HG02884 (cell line): ENCODE measurements at regions not wholly inside any gene's neighbourhood (a gene's known extent, or its start where the extent isn't known, plus 50 kb on each side); places are given as distances from the start of the nearest gene placed in this dataset.
"Not testable (repeated sequence)": the region's sequence is repeated elsewhere in the genome, so short reads cannot be mapped to it uniquely, and the experiment has no call there.

Source experiments
- ATAC-seq: cut with Tn5 transposase; IDR thresholded peaks from one replicate; pipeline ENCODE4 v1.9.1; 2021; ENCODE audit warnings: mild to moderate bottlenecking, moderate library complexity; ENCODE audit not compliant: unreplicated experiment

DNA sequence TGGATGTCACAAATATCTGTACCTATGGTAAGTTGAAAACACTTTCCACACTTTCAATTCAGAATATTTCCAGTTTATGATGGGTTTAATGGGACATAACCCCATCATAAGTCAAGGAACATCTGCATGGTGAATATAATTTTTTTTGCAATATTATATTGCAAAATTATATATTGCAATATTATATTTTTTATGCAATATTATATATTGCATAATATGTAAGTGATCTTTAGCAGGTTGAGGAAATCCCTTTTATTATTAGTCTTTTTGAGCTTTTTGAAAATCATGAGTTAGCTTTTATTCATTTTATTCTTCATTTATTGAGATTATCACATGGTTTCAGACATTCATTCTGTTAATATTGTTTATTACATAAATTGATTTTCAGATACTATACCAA lies 342.2 kb upstream of the GALNT5 start:
- ATAC-seq, result no peak

- ATAC-seq, result no peak
Measured at GRCh38 chr2:156918410-156918809, 339.1 kb upstream of the GALNT5 start.

GRCh38 chr2:156930423-156930822 lies 327.1 kb upstream of the GALNT5 start:
- no peak for ATAC-seq

- ATAC-seq, result no peak
Measured at GRCh38 chr2:156933645-156934225, 323.8 kb upstream of the GALNT5 start.

DNA sequence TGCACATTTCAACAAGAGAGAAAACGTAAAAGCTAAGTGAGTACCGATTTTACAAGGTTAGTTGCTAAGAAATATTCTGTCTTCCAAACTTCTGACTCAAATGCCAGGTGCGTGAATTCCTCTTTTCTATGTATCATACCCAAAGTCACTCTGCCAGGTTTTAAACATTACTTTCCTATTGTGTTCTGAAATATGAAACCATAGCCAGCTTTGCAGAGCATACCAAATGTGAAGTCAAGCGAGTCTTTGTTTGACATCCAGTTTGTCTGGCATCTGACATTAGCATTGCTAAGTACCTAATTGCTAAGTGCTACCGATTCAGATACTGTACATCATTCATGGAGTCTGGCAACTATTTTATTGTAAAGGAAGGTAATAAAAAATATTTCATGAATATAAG lies 321.9 kb upstream of the GALNT5 start:
- no peak for ATAC-seq

DNA sequence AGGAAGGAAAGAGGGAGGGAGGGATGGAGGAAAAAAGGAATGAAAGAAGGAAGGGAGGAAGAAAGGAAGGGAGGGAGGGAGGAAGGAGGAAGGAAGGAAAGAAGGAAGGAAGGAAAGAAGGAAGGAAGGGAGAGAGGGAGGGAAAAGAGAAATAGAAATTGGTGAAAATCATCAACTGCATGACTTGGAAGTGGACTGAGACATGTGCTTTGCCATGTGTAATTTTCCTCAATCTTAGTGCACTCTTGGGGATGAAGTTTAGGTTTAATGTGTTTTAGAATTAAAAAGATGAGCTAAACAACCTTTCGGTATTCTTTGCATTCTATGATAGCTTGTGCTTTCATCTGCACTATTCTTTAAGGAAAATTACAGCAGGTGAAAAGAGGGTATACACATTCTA lies 320.1 kb upstream of the GALNT5 start:
- no peak for ATAC-seq

- ATAC-seq, result no peak
Measured at GRCh38 chr2:156944871-156945270, 312.6 kb upstream of the GALNT5 start.

DNA sequence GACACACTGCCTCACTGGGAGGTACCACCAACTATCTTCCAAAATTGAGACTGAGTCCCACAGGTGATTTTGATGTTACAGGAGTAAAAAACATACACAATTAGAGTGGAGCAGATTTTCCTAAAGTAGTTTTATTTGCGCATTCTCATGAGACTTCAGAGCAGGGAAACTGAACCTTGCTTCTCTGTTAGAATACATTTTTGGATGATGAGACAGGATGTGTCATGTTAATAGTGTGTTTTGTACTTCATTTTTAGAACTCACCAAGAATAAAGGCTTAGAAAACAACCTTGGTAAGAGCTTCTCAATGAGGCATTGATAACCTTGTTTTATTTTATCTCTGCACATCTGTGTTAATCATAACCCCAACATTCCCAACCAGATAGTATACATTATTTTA lies 310.2 kb upstream of the GALNT5 start:
- ATAC-seq, result no peak

DNA sequence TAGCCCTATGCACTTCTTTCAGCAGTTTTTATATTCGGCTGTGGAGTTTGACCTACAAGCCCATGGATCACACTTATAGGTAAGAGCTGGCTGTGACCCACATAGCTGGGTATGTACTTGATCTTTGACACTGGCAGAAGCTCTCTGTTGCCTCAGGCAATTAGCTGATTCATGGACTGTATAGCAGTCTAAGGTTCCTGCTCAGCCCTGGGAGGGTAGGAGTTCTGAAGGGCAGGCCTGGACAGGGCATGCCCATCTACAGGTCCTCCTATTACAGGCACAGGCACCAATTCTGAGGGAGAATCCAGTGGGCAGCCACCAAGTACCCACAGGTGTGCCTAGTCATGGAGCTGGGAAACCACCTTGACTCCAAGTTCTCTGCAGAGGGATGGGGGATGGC lies 301.8 kb upstream of the GALNT5 start:
- ATAC-seq, result no peak

- ATAC-seq, result no peak
Measured at GRCh38 chr2:156956161-156956560, 301.3 kb upstream of the GALNT5 start.

- ATAC-seq, result no peak
Measured at GRCh38 chr2:156958374-156958773, 299.1 kb upstream of the GALNT5 start.

DNA sequence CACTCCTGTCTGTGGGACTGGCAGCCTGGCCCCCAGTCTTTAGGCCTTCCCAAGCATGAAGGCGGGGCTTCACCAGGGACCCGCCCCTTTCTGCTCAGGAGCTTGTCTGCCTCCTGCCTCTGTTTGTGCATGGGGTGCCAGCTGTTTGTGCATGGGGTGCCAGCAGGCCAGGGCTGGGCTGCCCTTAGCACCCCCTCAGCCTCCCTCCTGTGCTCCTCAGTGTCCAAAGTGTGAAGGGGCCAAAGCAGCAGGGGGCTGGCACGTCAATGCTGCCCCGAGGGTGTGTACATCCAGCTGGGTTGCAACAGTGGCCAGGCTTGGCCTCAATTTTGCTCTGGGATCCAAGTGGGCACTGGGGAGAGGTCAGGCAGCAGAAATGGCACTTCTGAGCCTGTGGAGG lies 298.0 kb upstream of the GALNT5 start:
- ATAC-seq, result no peak

GRCh38 chr2:156982615-156983014 lies 274.9 kb upstream of the GALNT5 start:
- no peak for ATAC-seq

GRCh38 chr2:156986339-156986988 lies 271.0 kb upstream of the GALNT5 start:
- no peak for ATAC-seq

DNA sequence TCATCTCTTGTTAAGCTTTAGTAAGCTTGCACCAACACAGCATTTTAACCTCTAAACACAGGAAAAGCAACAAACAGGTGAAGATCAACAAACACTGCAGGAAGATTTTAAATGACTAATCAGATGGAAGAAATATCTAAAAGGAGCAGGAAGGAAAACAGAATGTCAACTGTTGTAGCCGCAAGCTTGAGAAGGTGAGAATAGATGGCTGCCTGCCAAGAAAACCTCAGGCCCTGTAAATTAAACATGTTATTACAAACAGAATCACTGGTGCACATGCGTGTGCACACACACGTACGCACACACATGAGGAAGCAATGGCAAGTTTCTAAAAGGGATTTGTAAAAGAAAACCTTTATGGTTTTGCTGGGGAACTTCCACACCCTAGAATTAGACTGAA lies 257.8 kb upstream of the GALNT5 start:
- ATAC-seq, result no peak

- ATAC-seq, result no peak
Measured at GRCh38 chr2:157004789-157005188, 252.7 kb upstream of the GALNT5 start.

- ATAC-seq, result no peak
Measured at GRCh38 chr2:157015015-157015575, 242.4 kb upstream of the GALNT5 start.

DNA sequence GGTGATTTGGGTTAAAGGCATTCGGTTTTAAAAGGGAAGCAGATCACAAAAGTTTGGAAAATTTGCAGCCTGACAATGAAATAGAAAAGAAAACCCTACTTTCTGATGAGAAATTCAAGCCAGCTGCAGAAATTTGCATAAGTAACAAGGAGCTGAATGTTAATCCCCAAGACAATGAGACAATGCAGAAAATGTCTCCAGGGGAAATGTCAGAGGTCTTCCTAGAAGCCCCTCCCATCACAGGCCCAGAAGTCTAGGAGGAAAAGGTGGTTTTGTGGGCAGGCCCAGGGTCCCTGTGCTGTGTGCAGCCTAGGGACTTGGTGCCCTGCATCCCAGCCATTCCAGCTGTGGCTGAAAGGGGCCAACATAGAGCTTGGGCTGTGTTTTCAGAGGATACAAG lies 234.2 kb upstream of the GALNT5 start:
- ATAC-seq, result not testable (repeated sequence)

- no peak for ATAC-seq
Measured at GRCh38 chr2:157024129-157024528, 233.4 kb upstream of the GALNT5 start.

- no peak for ATAC-seq
Measured at GRCh38 chr2:157032017-157032416, 225.5 kb upstream of the GALNT5 start.

- ATAC-seq, result no peak
Measured at GRCh38 chr2:157036726-157037125, 220.8 kb upstream of the GALNT5 start.

DNA sequence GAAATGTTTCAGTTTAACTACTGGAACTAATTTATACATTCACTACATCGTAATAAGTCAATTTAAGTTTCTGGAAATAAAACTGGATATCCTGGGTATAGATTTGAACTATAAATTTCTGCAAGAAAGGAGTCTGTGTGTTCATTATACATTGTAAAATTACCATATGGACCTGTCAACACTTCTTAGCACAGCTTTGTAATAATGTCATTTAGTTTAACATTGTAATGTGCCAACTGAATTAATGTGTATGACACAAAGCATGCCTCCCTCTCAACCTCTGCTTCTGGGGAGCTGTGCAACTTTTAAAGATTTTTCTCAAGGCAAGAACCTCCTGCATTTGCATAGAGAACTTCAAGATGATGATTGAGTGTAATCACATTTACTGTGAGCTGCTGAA lies 213.7 kb upstream of the GALNT5 start:
- ATAC-seq, result no peak

DNA sequence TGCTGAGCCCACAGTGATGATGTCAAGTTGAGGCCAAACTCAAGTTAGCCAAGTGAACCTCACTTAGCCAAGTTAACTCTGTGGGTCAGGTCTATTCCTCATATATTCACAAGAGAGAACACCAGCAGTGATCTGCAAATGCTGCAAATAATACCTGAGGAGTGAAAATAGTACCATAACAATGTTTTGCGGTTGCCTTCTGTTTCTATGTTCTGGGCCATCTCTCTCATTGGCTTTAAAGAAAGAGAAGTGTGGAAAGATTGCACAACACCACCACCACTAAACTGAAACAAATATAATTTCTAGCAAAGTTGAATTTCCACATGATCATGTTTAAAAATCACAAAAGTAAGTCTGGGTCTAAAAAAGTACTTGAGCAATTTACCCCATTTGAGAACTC lies 211.1 kb upstream of the GALNT5 start:
- no peak for ATAC-seq
